K562 (cell line): ENCODE measurements at regions not wholly inside any gene's neighbourhood (a gene's known extent, or its start where the extent isn't known, plus 50 kb on each side); places are given as distances from the start of the nearest gene placed in this dataset.

Experiments
- ATAC-seq: fragments of 200-7000 bp; cut with Tn5 transposase; 3 replicates; pipeline ENCODE4 v1.9.1; 2020; ENCODE audit warnings: moderate library complexity
- BruUV-seq: library from RNA; stranded (reverse); fragments of 400-500 nt; replicated peaks from 2 replicates; lab custom pipeline; 2021; lab: Mats Ljungman, UMichigan
- CTCF ChIA-PET: fragments of 300-600 bp; formaldehyde crosslinking; extraction: SDS; loops from one replicate; lab custom pipeline; 2021; ENCODE audit warnings: low intra/inter-chr PET ratio; lab: Yijun Ruan, JAX
- POLR2A ChIA-PET: fragments of 300-600, 350-650 bp; sonication (Branson Sonifier 250); formaldehyde crosslinking; extraction: SDS; loops from one replicate; lab custom pipeline; 2021; ENCODE audit warnings: antibody characterized with exemption, inconsistent platforms; lab: Yijun Ruan, JAX
- DNase-seq, 4 experiments: peaks; one replicate each; pipeline versions ENCODE4 v3.0.0 to v3.0.0-alpha.2; 2011 to 2018; ENCODE audit warnings: low spot score in 3 of 4, mixed read lengths in 3 of 4; ENCODE audit errors: extremely low read depth in 1 of 4
- FAIRE-seq: peaks from 2 replicates; lab custom pipeline; 2011; peaks lifted over from hg19 to GRCh38; lab: Jason Lieb, UNC
- H2AFZ ChIP-seq: 2 replicates; pipeline ENCODE4 v1.6.0; 2011; ENCODE audit warnings: low read depth, low read length, control low read depth, inconsistent platforms
- H3K27ac ChIP-seq: fragments of 200-600 bp; 3 replicates; pipeline ENCODE4 v1.8.0; 2011; ENCODE audit warnings: low read depth, mild to moderate bottlenecking, control low read depth, inconsistent platforms, low read length, moderate library complexity, mixed read lengths; ENCODE audit errors: extremely low read depth
- H3K27me3 ChIP-seq, 2 experiments: fragments of 300-600 bp in 1 of 2; 2 replicates in 1 of 2; 3 replicates in 1 of 2; pipeline versions ENCODE4 v1.6.0 to v1.8.0; 2011; ENCODE audit warnings: inconsistent platforms in 2 of 2, low read length in 2 of 2, mild to moderate bottlenecking in 1 of 2, mixed read lengths in 1 of 2, moderate library complexity in 1 of 2; ENCODE audit not compliant: control insufficient read depth in 2 of 2, insufficient read depth in 2 of 2
- H3K36me3 ChIP-seq: fragments of 300-600 bp; 3 replicates; pipeline ENCODE4 v1.8.0; 2011; ENCODE audit warnings: mild to moderate bottlenecking, low read length, inconsistent platforms; ENCODE audit not compliant: control insufficient read depth, insufficient read depth
- H3K4me1 ChIP-seq, 2 experiments: fragments of 200-600 bp in 1 of 2; replicated peaks in 1 of 2; 2 replicates in 1 of 2; 3 replicates in 1 of 2; pipeline versions ENCODE4 v1.5.1 to v1.8.0; 2011; ENCODE audit warnings: inconsistent platforms in 2 of 2, low read length in 2 of 2, mild to moderate bottlenecking in 1 of 2, mixed read lengths in 1 of 2, moderate library complexity in 1 of 2; ENCODE audit not compliant: control insufficient read depth in 2 of 2, insufficient read depth in 2 of 2
- H3K4me2 ChIP-seq: 2 replicates; pipeline ENCODE4 v1.6.1; 2011; ENCODE audit warnings: low read length, control low read depth, inconsistent platforms, mixed read lengths; ENCODE audit not compliant: insufficient read depth
- H3K4me3 ChIP-seq: fragments of 200-600 bp; sonication (generic), shearing (Covaris generic); 2 replicates; pipeline ENCODE4 v1.5.1; 2016; ENCODE audit warnings: control low read depth, inconsistent platforms
- H3K79me2 ChIP-seq: fragments of 200-600 bp; 3 replicates; pipeline ENCODE4 v1.8.0; 2011; ENCODE audit warnings: low read length, inconsistent platforms; ENCODE audit not compliant: control insufficient read depth, insufficient read depth
- H3K9ac ChIP-seq, 2 experiments: 2 replicates each; pipeline versions ENCODE4 v1.6.0 to v1.6.1; 2011; ENCODE audit warnings: low read depth in 2 of 2, low read length in 2 of 2, control low read depth in 1 of 2, inconsistent platforms in 1 of 2, mild to moderate bottlenecking in 1 of 2, mixed read lengths in 1 of 2; ENCODE audit not compliant: insufficient read depth in 1 of 2
- H3K9me1 ChIP-seq: one replicate; pipeline ENCODE4 v1.6.0; 2011; ENCODE audit warnings: inconsistent platforms, mild to moderate bottlenecking, low read length, moderate library complexity; ENCODE audit not compliant: control insufficient read depth, insufficient read depth
- H3K9me3 ChIP-seq: replicated peaks from 2 replicates; pipeline ENCODE4 v1.5.1; 2011; ENCODE audit warnings: low read depth, low read length, inconsistent platforms; ENCODE audit not compliant: control insufficient read depth, insufficient read depth
- H4K20me1 ChIP-seq: replicated peaks from 2 replicates; pipeline ENCODE4 v1.6.1; 2011; ENCODE audit warnings: low read length, inconsistent platforms, mixed read lengths; ENCODE audit not compliant: control insufficient read depth, insufficient read depth
- ATF1 ChIP-seq, 2 experiments: fragments of 450-650 bp in 1 of 2; IDR thresholded peaks; 2 replicates each; pipeline ENCODE4 v1.6.1; 2016; ENCODE audit warnings: missing compliant biosample characterization in 1 of 2, missing genetic modification characterization in 1 of 2
- ATF2 ChIP-seq: sonication (generic); formaldehyde crosslinking; IDR thresholded peaks from 2 replicates; pipeline ENCODE4 v1.8.1; 2022; ENCODE audit warnings: missing genetic modification reagents
- HLTF ChIP-seq: fragments of 450-650 bp; IDR thresholded peaks from 2 replicates; pipeline ENCODE4 v1.6.1; 2016
- IRF9 ChIP-seq: fragments of 450-650 bp; IDR thresholded peaks from 2 replicates; pipeline ENCODE4 v1.6.1; 2016; ENCODE audit warnings: missing biosample characterization, missing genetic modification characterization
- L3MBTL2 ChIP-seq: fragments of 450-650 bp; IDR thresholded peaks from 2 replicates; pipeline ENCODE4 v1.6.1; 2016; ENCODE audit warnings: mild to moderate bottlenecking, moderate library complexity
- PCBP2 ChIP-seq: fragments of 200-400 bp; formaldehyde crosslinking; IDR thresholded peaks from 2 replicates; pipeline ENCODE4 v1.6.1; 2018; ENCODE audit warnings: low read length, low read depth, mild to moderate bottlenecking, moderate library complexity; ENCODE audit not compliant: poor library complexity, severe bottlenecking
- TAF7 ChIP-seq: fragments of 450-650 bp; IDR thresholded peaks from 2 replicates; pipeline ENCODE4 v1.6.1; 2016; ENCODE audit warnings: missing genetic modification characterization, missing compliant biosample characterization
- ZEB2 ChIP-seq: fragments of 450-650 bp; IDR thresholded peaks from 2 replicates; pipeline ENCODE4 v1.6.1; 2016
- ZNF3 ChIP-seq: fragments of 250-450 bp; sonication (Bioruptor Pico); IDR thresholded peaks from 2 replicates; pipeline ENCODE4 v1.5.0; 2021; ENCODE audit warnings: mild to moderate bottlenecking, moderate library complexity
- WGBS: fragments of 100-300 bp; shearing (Covaris generic); methylation state at CpG from one replicate; pipeline ENCODE4 v1.1.6; 2016; ENCODE audit warnings: low coverage, mixed read lengths; ENCODE audit not compliant: insufficient coverage; ENCODE audit errors: missing lambda C conversion rate; 5-methylcytosine and 5-hydroxymethylcytosine counted together
- in situ Hi-C: fragments of 300-500 bp; cut with MboI; formaldehyde crosslinking; loops from 4 replicates; pipeline ENCODE4 v1.15.0; 2018; ENCODE audit warnings: inconsistent platforms, mixed read lengths
- intact Hi-C: fragments of 100-400 bp; cut with micrococcal nuclease; formaldehyde crosslinking; loops from 2 replicates; pipeline ENCODE4 v1.14.2; 2022
- TF ChIP-seq, protein P1 (sequence below), 2 experiments: fragments of 150-350 bp in 1 of 2; IDR thresholded peaks; 2 replicates each; pipeline ENCODE4 v1.6.1; 2012 to 2016; ENCODE audit warnings: low read depth in 2 of 2, low read length in 2 of 2, mild to moderate bottlenecking in 1 of 2, moderate library complexity in 1 of 2

DNA sequence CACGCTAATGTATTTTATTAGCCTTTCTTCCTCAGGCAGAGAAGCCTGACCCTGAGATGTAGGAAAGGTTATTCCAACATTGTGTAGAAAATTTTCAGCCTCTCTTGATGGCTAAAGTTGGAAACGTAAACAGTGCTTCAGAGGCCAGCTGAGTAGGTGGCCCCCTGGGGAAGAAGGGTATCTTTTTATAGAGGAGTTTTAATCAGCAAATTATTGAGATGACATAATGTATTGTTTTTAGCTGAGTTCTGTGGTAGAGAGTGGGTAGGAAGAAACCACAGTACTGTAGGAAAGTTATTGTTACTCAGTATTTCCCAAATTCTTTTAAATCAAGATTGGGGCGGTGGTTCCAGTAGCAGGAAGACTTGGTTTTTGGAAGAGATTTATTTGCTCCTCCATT lies 268.8 kb downstream of the DLEU7 start:
- ATAC-seq (no peak), DNase-seq (no peak), FAIRE-seq (no peak)
- H3K36me3 ChIP-seq, result no peaks in the 10 kb centered on the region
- H3K79me2 ChIP-seq, result no peaks in the 10 kb centered on the region
- 0 out of 2 replicates have a peak, but pooled peaks cover 2% of the 10 kb centered on the region for H3K9me3 ChIP-seq
- intact Hi-C loops (no loop called here), in situ Hi-C loops (no loop called here)
- H3K27ac ChIP-seq, result no peak overlapping the region
- H2AFZ ChIP-seq, result no peak overlapping the region
- H3K4me1 ChIP-seq, result no peaks in the 10 kb centered on the region
- TF ChIP-seq TAF7 (tag), result no peak
- BruUV-seq, result no TSS peak
- CTCF ChIA-PET, result no interaction called here
- WGBS, result 42% methylated on average over 3 of the region's 3 CpGs
- H4K20me1 ChIP-seq, result no peaks in the 10 kb centered on the region
- H3K9me1 ChIP-seq, result no peaks in the 10 kb centered on the region
- H3K9ac ChIP-seq, result no peak overlapping the region
- H3K4me2 ChIP-seq, result no peak overlapping the region
- no peak overlapping the region for H3K4me3 ChIP-seq
- POLR2A ChIA-PET, result no interaction called here
- H3K27me3 ChIP-seq, result no peaks in the 10 kb centered on the region

DNA sequence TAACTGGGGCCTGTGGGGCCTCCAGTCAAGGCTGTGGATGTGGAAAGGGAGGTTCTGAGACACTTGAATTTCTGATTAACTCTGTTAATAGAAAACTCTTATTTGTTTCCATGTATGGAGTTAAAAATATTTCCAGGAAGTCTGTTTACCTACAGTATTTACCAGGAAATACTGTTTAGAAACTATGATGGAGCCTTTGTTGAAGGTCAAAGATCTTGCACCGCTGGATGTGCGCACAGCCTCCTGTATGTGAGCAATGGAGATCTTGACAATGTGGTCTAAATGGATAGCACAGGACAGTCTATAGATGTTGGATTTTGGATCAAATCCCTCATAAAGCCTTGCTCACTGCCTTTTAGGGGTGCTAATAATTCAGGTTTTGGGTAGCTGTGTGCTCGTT lies 268.4 kb downstream of the DLEU7 start:
- ChIA-PET POLR2A (no interaction called here), CTCF (no interaction called here)
- FAIRE-seq (no peak), DNase-seq (no peak), ATAC-seq (no peak)
- intact Hi-C loops, result no loop called here
- no peaks in the 10 kb centered on the region for H3K79me2 ChIP-seq
- no peaks in the 10 kb centered on the region for H4K20me1 ChIP-seq
- H3K36me3 ChIP-seq, result no peaks in the 10 kb centered on the region
- H3K4me3 ChIP-seq, result no peak overlapping the region
- H3K9me3 ChIP-seq, result 0 out of 2 replicates have a peak, but pooled peaks cover 2% of the 10 kb centered on the region
- no peak overlapping the region for H3K9ac ChIP-seq
- TF ChIP-seq L3MBTL2 (no peak), ZEB2 (no peak), ATF1 (CRISPR knock-in tag; IDR thresholded peaks at IDR 0.05) (no peak), ATF1 (tag; IDR thresholded peaks at IDR 0.05) (no peak), IRF9 (tag) (no peak), HLTF (no peak), ZNF3 (no peak), ATF2 (CRISPR knock-in tag) (no peak), PCBP2 (no peak)
- TF ChIP-seq, protein P1, sequence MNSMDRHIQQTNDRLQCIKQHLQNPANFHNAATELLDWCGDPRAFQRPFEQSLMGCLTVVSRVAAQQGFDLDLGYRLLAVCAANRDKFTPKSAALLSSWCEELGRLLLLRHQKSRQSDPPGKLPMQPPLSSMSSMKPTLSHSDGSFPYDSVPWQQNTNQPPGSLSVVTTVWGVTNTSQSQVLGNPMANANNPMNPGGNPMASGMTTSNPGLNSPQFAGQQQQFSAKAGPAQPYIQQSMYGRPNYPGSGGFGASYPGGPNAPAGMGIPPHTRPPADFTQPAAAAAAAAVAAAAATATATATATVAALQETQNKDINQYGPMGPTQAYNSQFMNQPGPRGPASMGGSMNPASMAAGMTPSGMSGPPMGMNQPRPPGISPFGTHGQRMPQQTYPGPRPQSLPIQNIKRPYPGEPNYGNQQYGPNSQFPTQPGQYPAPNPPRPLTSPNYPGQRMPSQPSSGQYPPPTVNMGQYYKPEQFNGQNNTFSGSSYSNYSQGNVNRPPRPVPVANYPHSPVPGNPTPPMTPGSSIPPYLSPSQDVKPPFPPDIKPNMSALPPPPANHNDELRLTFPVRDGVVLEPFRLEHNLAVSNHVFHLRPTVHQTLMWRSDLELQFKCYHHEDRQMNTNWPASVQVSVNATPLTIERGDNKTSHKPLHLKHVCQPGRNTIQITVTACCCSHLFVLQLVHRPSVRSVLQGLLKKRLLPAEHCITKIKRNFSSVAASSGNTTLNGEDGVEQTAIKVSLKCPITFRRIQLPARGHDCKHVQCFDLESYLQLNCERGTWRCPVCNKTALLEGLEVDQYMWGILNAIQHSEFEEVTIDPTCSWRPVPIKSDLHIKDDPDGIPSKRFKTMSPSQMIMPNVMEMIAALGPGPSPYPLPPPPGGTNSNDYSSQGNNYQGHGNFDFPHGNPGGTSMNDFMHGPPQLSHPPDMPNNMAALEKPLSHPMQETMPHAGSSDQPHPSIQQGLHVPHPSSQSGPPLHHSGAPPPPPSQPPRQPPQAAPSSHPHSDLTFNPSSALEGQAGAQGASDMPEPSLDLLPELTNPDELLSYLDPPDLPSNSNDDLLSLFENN (IDR thresholded peaks at IDR 0.05; ENCODE audit: low read depth in 2 of 2, low read length in 2 of 2), result no peak
- H3K4me2 ChIP-seq, result no peak overlapping the region
- H3K9me1 ChIP-seq, result no peaks in the 10 kb centered on the region
- in situ Hi-C loops, result no loop called here
- H3K4me1 ChIP-seq, result no peaks in the 10 kb centered on the region
- no TSS peak for BruUV-seq
- WGBS, result 60% methylated on average over 3 of the region's 3 CpGs
- no peak overlapping the region for H2AFZ ChIP-seq
- no peaks in the 10 kb centered on the region for H3K27me3 ChIP-seq
- no peak overlapping the region for H3K27ac ChIP-seq
